MG63 (cell line): ENCODE measurements at regions not wholly inside any gene's neighbourhood (a gene's known extent, or its start where the extent isn't known, plus 50 kb on each side); places are given as distances from the start of the nearest gene placed in this dataset.
"Not testable (repeated sequence)": the region's sequence is repeated elsewhere in the genome, so short reads cannot be mapped to it uniquely, and the experiment has no call there.

Source experiments
- DNase-seq: peaks from one replicate; pipeline ENCODE4 v3.0.0-alpha.2; 2020
- H3K27me3 ChIP-seq: fragments of 250-450 bp; sonication (Bioruptor Pico); 2 replicates; pipeline ENCODE4 v1.5.1; 2020; ENCODE audit warnings: mild to moderate bottlenecking, moderate library complexity
- H3K36me3 ChIP-seq: fragments of 250-450 bp; sonication (Bioruptor Pico); 2 replicates; pipeline ENCODE4 v1.5.1; 2020; ENCODE audit warnings: mild to moderate bottlenecking, moderate library complexity
- H3K4me3 ChIP-seq: fragments of 250-450 bp; sonication (Bioruptor Pico); 2 replicates; pipeline ENCODE4 v1.5.1; 2020; ENCODE audit warnings: mild to moderate bottlenecking, moderate library complexity
- H3K9me3 ChIP-seq: fragments of 250-450 bp; sonication (Bioruptor Pico); 2 replicates; pipeline ENCODE4 v1.5.1; 2020; ENCODE audit warnings: mild to moderate bottlenecking, moderate library complexity

DNA sequence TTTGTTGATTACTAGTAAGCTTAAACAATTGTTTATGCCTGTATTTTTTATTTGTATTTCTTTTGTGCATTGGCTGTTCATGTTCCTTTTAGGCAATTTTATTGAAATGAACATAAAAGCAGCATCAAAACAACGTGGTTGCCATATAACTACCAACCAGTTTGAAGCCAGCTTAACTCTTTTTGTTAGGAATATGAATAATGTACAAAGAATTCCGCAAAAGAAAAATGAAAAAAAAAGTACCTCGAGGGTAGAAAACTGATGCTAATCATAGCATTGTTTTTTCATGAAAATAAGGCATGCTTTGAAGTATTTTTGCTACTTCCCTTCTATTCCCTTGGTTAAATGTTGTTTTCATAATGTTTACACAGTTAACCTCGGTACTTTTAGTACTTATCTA is 1024.0 kb upstream of the SLIT2 start:
- Histone ChIP-seq H3K9me3 (no peaks in the 10 kb centered on the region), H3K27me3 (no peaks in the 10 kb centered on the region), H3K36me3 (no peaks in the 10 kb centered on the region), H3K4me3 (no peak overlapping the region)
- DNase-seq: no peak

DNA sequence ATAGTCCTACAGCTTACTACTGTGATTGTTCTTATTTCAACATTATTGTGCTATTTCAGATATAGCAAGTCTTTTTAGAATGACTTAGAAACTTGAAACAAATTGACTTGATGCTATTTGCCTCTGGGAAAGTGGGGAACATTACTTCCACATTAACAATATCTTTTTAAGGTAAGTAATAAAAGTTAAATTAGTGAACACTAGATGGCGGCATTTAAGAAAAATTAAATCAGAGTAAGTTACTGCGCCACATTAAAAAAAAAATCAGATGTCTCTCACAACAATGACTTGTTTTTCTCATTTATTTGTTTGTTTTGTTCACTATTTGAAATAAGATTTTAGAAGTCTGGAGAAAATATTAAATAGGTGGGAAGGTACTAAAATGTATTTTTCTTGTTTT is 1026.9 kb upstream of the SLIT2 start:
- H3K9me3 ChIP-seq: no peaks in the 10 kb centered on the region
- H3K36me3 ChIP-seq: no peaks in the 10 kb centered on the region
- no peaks in the 10 kb centered on the region for H3K27me3 ChIP-seq
- no peak for DNase-seq
- no peak overlapping the region for H3K4me3 ChIP-seq

DNA sequence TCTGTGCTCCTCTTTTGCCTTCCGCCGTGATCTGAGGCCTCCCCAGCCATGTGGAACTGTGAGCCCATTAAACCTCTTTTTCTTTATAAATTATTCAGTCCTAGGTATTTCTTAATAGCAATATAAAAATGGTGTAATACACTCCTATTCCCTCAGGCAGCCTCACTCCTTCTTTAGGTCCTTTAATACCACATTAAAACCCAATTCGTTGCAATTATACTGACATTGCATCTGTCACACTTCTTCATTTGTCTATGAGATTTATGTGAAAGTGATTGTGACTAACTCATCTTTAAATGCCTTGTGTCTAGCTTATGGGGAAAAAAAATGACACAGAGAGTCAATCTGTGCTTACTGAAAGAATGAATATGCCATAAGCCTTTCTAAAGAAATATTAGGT is 1035.2 kb upstream of the SLIT2 start:
- H3K9me3 ChIP-seq: no peaks in the 10 kb centered on the region
- H3K4me3 ChIP-seq: no peak overlapping the region
- H3K36me3 ChIP-seq: no peaks in the 10 kb centered on the region
- DNase-seq: no peak
- no peaks in the 10 kb centered on the region for H3K27me3 ChIP-seq

DNA sequence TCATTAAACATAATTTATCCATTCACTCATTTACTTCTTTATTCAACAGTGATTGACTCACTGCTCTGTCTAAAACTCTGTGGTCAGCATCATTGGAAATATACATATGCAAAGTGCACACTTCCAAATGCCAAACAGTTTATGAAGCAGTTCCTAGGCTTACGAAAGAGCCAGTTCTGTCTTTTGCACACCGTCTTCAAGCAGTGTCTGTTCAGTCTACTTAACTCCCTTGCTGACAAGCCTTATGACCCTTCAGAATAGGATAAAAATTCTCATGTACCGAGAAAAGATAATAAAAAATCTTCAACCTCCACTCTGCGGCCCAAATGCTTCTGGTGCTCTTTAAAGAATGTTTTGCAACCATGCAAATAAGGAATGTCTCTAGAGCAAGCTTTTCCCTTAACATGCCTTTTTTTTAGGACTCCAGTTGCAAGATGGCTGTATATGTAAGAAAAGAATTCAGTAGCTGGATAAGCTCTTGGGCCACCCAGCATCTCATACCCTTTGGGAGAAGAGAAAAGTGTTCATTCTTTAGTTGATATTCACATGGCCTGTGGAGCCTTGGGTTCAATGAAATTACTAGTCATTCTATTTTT is 1037.0 kb upstream of the SLIT2 start:
- no peak for DNase-seq
- H3K9me3 ChIP-seq: no peaks in the 10 kb centered on the region

DNA sequence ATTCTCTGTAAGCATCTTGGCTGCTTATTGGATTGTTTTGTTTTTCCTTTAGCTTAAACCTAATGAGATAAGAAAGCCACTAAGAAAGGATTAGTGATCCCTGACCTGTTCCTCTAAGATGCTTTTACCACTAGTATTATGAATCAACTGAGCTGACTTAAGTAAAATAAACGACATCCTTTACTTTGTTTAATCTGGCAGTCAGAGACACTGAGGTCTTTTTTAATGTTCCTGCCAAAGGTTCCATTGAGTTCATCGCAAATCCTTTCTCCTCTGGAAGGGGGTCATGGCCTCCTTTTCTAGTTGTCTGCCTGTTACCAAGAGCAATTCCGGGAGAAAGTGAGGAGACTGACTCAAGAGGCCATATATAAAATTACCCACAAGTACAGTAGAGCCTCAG is 1038.3 kb upstream of the SLIT2 start:
- H3K27me3 ChIP-seq: no peaks in the 10 kb centered on the region
- DNase-seq: peak; percentile 21
- H3K4me3 ChIP-seq: no peak overlapping the region
- no peaks in the 10 kb centered on the region for H3K36me3 ChIP-seq
- H3K9me3 ChIP-seq: no peaks in the 10 kb centered on the region

More for the DNA sequence above, 1037.0 kb upstream of the SLIT2 start:
- Histone ChIP-seq H3K27me3 (no peaks in the 10 kb centered on the region), H3K4me3 (no peak overlapping the region), H3K36me3 (no peaks in the 10 kb centered on the region)

DNA sequence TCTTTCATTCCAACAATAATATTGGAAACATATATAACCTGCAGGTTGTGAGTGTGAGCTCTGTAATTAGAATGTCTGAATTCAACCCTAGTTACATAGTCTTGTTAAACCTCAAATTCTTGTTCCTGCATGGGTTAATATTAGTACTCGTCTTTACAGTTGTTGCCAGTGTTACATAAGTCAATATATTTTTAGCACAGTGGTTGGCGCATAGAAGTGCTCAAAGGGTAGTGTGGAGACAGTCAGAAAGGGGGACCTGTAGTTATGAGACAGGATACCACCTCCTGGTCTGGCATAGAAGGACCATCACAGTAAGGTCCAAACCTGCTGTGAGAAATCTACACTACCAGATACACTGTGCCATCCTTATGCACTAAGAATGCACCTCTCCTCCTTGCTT is 1045.9 kb upstream of the SLIT2 start:
- H3K4me3 ChIP-seq: no peak overlapping the region
- no peaks in the 10 kb centered on the region for H3K36me3 ChIP-seq

DNA sequence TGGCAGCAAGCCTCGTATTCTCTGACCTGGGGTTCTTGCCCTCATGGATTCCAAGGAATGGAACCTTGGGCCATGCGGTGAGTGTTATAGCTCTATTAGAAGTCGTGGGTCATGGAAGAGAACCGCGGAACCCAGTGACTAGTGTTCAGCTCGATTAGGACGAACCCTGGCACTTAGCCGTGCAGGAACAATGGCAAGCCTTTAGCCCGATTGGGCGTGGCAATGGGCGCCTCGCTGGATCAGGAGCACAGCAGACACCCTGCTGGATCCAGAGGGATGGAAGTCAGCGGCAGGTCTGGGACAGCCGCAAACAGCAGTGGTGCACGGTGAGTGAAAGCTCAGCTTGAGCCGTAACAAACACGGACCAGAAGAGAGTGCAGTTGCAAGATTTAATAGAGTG is 1053.9 kb upstream of the SLIT2 start:
- H3K27me3 ChIP-seq, H3K9me3 ChIP-seq, H3K36me3 ChIP-seq, DNase-seq, H3K4me3 ChIP-seq: not testable (repeated sequence)

More for the DNA sequence above, 1045.9 kb upstream of the SLIT2 start:
- Histone ChIP-seq H3K27me3 (no peaks in the 10 kb centered on the region), H3K9me3 (no peaks in the 10 kb centered on the region)
- no peak for DNase-seq

DNA sequence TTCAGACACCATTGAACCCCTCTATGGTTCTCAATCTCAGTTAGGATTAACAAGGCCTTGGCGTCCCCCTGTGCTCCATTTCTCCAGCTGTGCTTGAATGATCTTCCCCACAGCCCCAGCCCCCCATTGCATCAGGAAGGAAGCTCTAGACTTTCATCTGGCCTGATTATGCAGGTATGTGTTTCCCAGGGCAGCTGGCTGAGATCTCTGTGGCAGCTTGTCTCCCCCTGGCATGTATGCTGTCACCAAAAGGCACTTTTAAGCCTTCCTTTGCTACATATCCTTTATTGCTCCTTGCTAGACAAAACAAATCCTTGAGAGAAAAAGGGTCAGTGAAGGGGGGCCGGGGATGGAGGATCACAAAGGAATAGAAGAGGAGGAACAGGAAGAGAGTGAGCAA is 1056.0 kb upstream of the SLIT2 start:
- H3K27me3 ChIP-seq: no peaks in the 10 kb centered on the region
- DNase-seq: no peak
- H3K4me3 ChIP-seq: no peak overlapping the region
- no peaks in the 10 kb centered on the region for H3K36me3 ChIP-seq
- H3K9me3 ChIP-seq: no peaks in the 10 kb centered on the region

DNA sequence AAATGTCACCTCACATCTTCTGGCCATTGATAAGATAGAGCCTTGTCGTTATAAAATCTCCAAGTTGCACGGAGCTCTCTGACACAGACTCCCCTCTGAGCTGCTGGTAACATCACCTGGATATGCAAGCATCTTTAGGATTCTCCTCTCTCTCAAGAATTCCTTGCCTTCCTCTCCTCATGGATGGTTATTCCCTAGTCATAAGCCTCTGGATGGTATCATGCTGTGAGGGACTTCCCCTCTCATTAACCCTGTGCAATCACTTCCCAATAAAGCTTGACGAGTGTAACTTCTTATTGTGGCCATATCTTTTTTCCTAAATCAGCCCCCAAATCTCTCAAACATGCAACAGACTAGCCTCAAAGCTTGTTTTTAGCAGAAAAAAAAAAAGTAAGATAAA is 1057.0 kb upstream of the SLIT2 start:
- H3K27me3 ChIP-seq: no peaks in the 10 kb centered on the region
- H3K36me3 ChIP-seq: no peaks in the 10 kb centered on the region
- no peak for DNase-seq
- no peak overlapping the region for H3K4me3 ChIP-seq
- no peaks in the 10 kb centered on the region for H3K9me3 ChIP-seq

DNA sequence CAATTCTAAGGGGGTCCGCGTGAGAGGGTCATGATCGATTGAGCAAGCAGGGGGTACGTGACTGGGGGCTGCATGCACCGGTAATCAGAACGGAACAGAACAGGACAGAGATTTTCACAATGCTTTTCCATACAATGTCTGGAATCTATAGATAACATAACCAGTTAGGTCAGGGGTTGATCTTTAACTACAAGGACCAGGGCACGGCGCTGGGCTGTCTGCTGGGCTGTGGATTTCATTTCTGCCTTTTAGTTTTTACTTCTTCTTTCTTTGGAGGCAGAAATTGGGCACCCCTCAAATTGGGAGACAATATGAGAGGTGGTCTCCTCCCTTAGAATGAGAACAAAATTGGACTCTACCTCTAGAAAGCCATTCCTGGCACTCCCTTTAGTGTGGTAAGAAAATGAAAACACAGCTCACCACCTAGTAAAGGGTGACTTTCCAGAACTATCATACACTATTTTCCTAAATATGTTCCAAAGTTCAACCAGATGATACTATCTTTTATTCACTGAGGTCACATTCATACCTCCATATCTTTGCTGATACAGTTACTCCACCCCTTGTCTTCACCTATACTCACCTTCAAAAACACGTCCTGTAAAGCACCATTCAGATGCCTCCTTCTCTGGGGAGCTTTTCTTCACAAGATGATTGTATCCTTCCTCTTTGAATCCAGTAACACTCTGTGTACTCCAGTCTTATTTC is 1058.3 kb upstream of the SLIT2 start:
- Histone ChIP-seq H3K27me3 (no peaks in the 10 kb centered on the region), H3K4me3 (no peak overlapping the region), H3K36me3 (no peaks in the 10 kb centered on the region), H3K9me3 (no peaks in the 10 kb centered on the region)
- DNase-seq: no peak

DNA sequence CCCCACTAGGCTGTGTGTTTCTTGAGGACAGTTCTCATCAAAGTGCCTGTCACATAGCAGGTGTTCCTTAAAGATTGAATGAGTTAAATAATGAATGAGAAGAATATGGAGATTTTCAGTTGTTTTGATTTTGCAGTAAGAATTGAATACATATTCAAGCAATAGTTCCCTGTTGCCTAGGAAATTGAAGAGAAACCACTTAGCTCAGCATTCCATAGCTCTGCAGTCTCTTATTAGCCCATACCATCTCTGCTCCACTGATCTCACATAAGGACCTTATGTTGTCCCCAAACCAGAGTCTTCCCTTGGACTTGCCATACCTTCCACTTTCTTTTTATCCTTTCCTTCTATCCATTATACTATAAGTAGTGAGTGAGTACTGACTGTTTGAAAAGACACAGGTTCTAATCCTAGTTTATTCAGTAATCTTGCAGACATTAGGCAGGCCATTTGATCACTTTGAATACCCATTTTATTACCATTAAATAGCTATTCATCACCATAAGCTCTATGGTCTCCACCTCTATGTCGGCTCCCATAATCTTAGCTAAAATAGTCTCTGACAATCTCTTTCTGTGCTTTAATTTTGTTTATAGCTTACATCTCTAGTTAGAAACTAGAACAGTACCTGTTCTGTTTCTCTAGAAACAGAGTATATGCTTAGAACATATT is 1059.6 kb upstream of the SLIT2 start:
- Histone ChIP-seq H3K36me3 (no peaks in the 10 kb centered on the region), H3K9me3 (no peaks in the 10 kb centered on the region), H3K27me3 (no peaks in the 10 kb centered on the region), H3K4me3 (no peak overlapping the region)
- DNase-seq: no peak

DNA sequence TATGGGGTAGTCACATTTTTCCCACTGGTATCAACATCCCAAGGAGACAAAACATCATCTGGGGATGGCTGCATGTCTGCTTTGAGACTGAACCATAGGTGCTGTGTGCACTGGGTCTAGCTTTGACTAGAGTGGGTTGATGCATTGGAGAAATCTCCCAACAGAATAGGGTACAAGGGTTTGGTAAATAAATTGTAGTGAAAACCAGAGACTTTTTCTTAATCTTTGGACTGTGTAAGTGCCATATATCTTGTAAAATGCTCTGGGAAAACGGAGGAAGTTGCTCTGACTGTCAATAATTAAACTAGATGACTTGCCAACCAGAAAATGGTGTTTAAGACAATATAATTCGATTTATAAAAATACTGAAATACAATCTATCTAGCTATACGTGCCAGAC is 1064.0 kb upstream of the SLIT2 start:
- no peak for DNase-seq
- no peak overlapping the region for H3K4me3 ChIP-seq
- no peaks in the 10 kb centered on the region for H3K27me3 ChIP-seq
- no peaks in the 10 kb centered on the region for H3K36me3 ChIP-seq
- H3K9me3 ChIP-seq: no peaks in the 10 kb centered on the region

DNA sequence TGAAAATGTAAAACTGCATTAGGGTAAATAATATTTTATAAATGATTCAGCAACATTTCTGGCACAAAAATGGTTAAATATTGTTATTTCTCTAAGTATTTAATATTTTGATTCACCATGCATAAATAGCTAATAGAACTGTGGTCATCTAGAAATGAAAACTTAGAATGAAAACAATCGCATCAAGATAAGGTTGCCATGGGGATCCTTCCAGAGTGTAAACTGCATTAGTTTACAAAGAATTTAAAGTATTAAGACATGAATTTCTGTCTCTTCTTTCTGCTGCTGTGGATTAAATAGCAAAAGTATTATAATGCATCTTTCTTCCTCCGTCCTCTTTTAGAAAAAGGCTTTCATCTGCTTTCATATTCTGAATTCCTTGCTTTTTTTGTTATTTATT is 1064.6 kb upstream of the SLIT2 start:
- DNase-seq: no peak
- no peak overlapping the region for H3K4me3 ChIP-seq

DNA sequence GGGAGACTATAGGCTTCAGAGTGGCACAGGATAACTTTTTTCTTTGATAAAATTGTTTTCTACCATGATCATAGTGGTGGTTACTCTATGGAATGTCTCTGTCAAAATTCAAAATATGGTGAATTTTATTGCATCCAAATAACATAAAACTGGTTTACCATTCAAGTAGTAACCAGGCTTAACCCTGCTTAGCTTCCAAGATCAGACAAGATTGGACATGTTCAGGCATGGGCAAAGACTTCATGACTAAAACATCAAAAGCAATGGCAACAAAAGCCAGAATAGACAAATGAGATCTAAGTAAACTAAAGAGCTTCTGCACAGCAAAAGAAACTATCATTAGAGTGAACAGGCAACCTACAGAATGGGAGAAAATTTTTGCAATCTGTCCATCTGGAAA is 1070.1 kb upstream of the SLIT2 start:
- DNase-seq, H3K27me3 ChIP-seq, H3K4me3 ChIP-seq, H3K9me3 ChIP-seq, H3K36me3 ChIP-seq: not testable (repeated sequence)

More for the DNA sequence above, 1064.6 kb upstream of the SLIT2 start:
- Histone ChIP-seq H3K36me3 (no peaks in the 10 kb centered on the region), H3K9me3 (no peaks in the 10 kb centered on the region), H3K27me3 (no peaks in the 10 kb centered on the region)

DNA sequence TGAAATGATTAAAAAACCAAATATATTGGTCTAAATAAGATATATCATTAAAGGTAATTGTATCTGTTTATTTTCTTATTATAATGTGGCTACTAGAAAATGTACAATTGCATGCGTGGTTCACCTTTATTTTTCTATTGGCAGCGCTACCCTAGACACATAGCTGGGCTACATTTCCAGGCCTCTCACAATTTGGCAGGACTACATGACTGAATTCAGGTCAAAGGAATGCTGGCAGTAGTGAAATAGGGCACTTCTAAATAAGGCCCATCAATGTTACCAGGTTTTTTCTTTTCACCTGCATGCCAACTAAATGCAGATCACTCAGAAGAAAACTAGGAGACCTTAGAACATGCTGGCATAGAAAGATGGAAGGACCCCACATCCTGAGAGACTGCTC is 1072.9 kb upstream of the SLIT2 start:
- Histone ChIP-seq H3K27me3 (no peaks in the 10 kb centered on the region), H3K36me3 (no peaks in the 10 kb centered on the region), H3K9me3 (no peaks in the 10 kb centered on the region), H3K4me3 (no peak overlapping the region)
- DNase-seq: peak; percentile 9

DNA sequence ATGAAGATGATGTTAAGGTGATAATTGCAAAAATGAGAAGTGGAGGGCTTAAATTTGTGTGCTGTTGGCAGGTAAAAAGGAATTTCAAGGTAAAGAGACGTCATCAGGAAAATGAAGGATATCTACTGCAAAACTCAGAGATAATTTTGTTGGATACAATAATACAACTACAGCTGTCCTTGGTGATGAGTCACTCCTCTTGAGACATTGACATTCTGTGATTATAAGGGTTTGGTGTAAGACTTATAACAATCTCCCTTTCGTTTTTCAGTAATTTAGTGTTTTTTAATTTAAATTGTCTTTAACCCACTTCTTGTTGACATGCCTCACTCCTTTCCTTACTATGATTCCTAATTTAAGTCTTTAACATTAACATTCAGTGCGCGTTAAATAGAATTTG is 1074.1 kb upstream of the SLIT2 start:
- no peak for DNase-seq
- Histone ChIP-seq H3K27me3 (no peaks in the 10 kb centered on the region), H3K4me3 (no peak overlapping the region)

DNA sequence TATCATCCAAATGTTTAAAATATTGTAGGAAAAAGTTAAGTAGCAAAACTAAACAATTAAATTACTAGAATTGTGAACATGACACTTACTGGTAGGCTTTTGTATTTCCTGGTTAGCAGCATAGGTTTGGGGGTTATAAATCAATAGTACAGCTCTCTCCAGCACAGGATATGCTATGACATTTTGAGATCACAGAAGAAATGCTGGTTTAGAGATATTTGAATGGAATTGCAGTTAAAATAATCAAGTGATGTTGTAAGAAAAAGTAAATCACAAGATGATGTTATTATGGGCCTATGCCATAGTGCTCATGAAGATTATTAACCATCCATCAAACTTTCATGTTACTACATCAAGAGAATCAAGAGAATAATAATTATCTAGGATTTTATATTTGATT is 1079.9 kb upstream of the SLIT2 start:
- no peak overlapping the region for H3K4me3 ChIP-seq
- DNase-seq: no peak
- H3K9me3 ChIP-seq: no peaks in the 10 kb centered on the region
- no peaks in the 10 kb centered on the region for H3K36me3 ChIP-seq
- H3K27me3 ChIP-seq: no peaks in the 10 kb centered on the region

More for the DNA sequence above, 1074.1 kb upstream of the SLIT2 start:
- Histone ChIP-seq H3K9me3 (no peaks in the 10 kb centered on the region), H3K36me3 (no peaks in the 10 kb centered on the region)

DNA sequence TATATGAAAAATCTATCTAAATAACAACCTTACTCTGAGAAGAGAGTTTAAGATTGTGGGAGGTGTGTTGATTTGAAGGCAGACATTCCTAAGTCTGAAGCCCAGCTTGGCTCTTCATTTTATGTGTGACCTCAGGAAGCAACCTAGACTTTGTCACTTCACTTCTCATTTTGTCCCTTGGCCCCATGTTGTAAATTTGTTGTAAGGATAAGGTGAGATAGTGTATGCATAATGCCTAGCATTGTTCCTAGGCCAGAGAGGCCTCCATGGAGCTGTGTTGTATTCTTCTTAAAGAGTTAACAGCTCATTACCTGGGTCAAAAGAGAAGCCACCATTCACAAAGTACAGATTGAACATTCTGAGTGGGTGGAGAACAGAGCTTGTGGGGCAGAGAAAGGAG is 1084.4 kb upstream of the SLIT2 start:
- no peak overlapping the region for H3K4me3 ChIP-seq
- H3K36me3 ChIP-seq: no peaks in the 10 kb centered on the region
- no peaks in the 10 kb centered on the region for H3K9me3 ChIP-seq
- DNase-seq: no peak
- H3K27me3 ChIP-seq: no peaks in the 10 kb centered on the region
